ENCODE measurements at regions not wholly inside any gene's neighbourhood (a gene's known extent, or its start where the extent isn't known, plus 50 kb on each side); places are given as distances from the start of the nearest gene placed in this dataset.

GRCh38 chr3:66165660-66166059, 55.1 kb upstream of the SLC25A26 start:
- intact Hi-C loops (cut with micrococcal nuclease): no loop called here

GRCh38 chr3:66164155-66164554, 56.6 kb upstream of the SLC25A26 start:
- intact Hi-C loops (cut with micrococcal nuclease): no loop called here

GRCh38 chr3:66163222-66163621, 57.6 kb upstream of the SLC25A26 start:
- intact Hi-C loops (cut with micrococcal nuclease): no loop called here

GRCh38 chr3:66162766-66163165, 58.0 kb upstream of the SLC25A26 start:
- intact Hi-C loops (cut with micrococcal nuclease): no loop called here

- intact Hi-C loops (cut with micrococcal nuclease): no loop called here
These were observed 61.7 kb upstream of the SLC25A26 start for GRCh38 chr3:66158933-66159683.

GRCh38 chr3:66154444-66154861, 66.3 kb upstream of the SLC25A26 start:
- intact Hi-C loops (cut with micrococcal nuclease): no loop called here

- intact Hi-C loops (cut with micrococcal nuclease): no loop called here
These were observed 67.0 kb upstream of the SLC25A26 start for GRCh38 chr3:66153481-66154443.

GRCh38 chr3:66152336-66152735, 68.5 kb upstream of the SLC25A26 start:
- intact Hi-C loops (cut with micrococcal nuclease): no loop called here

GRCh38 chr3:66150977-66151376, 69.8 kb upstream of the SLC25A26 start:
- intact Hi-C loops (cut with micrococcal nuclease): no loop called here

GRCh38 chr3:66149269-66149668, 71.5 kb upstream of the SLC25A26 start:
- intact Hi-C loops (cut with micrococcal nuclease): no loop called here

- intact Hi-C loops (cut with micrococcal nuclease): no loop called here
These were observed 75.4 kb upstream of the SLC25A26 start for GRCh38 chr3:66145408-66145733.

GRCh38 chr3:66144568-66145407, 76.0 kb upstream of the SLC25A26 start:
- intact Hi-C loops (cut with micrococcal nuclease): no loop called here

- intact Hi-C loops (cut with micrococcal nuclease): no loop called here
These were observed 78.7 kb upstream of the SLC25A26 start for GRCh38 chr3:66142079-66142478.

- intact Hi-C loops (cut with micrococcal nuclease): no loop called here
These were observed 79.9 kb upstream of the SLC25A26 start for GRCh38 chr3:66140743-66141372.

GRCh38 chr3:66140106-66140505, 80.7 kb upstream of the SLC25A26 start:
- intact Hi-C loops (cut with micrococcal nuclease): no loop called here

- intact Hi-C loops (cut with micrococcal nuclease): no loop called here
These were observed 81.4 kb upstream of the SLC25A26 start for GRCh38 chr3:66139415-66139814.

- intact Hi-C loops (cut with micrococcal nuclease): no loop called here
These were observed 82.2 kb upstream of the SLC25A26 start for GRCh38 chr3:66138336-66139313.

GRCh38 chr3:66136597-66136996, 84.2 kb upstream of the SLC25A26 start:
- intact Hi-C loops (cut with micrococcal nuclease): no loop called here

GRCh38 chr3:66133853-66134445, 86.9 kb upstream of the SLC25A26 start:
- intact Hi-C loops (cut with micrococcal nuclease): no loop called here

Data from T-helper 1 cell treated with Interleukin-12 subunit alpha and Interleukin-12 subunit beta and Interleukin-4 antibody, amounts not matched to agents 30 ng/mL and 1 ng/mL, for 36 hours (primary cell).